WTC11 (cell line): ENCODE measurements at regions not wholly inside any gene's neighbourhood (a gene's known extent, or its start where the extent isn't known, plus 50 kb on each side); places are given as distances from the start of the nearest gene placed in this dataset.
"Not testable (repeated sequence)": the region's sequence is repeated elsewhere in the genome, so short reads cannot be mapped to it uniquely, and the experiment has no call there.

Experiments
- ATAC-seq: fragments of 200-7000 bp; cut with Tn5 transposase; 2 replicates; pipeline ENCODE4 v1.10.0; 2021; ENCODE audit warnings: mild to moderate bottlenecking, moderate library complexity
- CTCF ChIA-PET: fragments of 300-600 bp; sonication (Branson Sonifier 250); formaldehyde crosslinking; loops from one replicate; lab custom pipeline; 2021; ENCODE audit warnings: antibody characterized with exemption; lab: Charles Lee
- POLR2A ChIA-PET: fragments of 350-600 bp; sonication (Branson Sonifier 250); formaldehyde crosslinking; loops from one replicate; lab custom pipeline; 2021; ENCODE audit warnings: antibody characterized with exemption; lab: Charles Lee
- DNase-seq: peaks from one replicate; pipeline ENCODE4 v3.0.0; 2021; ENCODE audit warnings: low spot score
- H3K27ac Mint-ChIP-seq: 2 replicates; pipeline ENCODE4 v1.8.0; 2021; ENCODE audit warnings: mixed read lengths
- H3K27me3 Mint-ChIP-seq: 2 replicates; pipeline ENCODE4 v1.8.0; 2021; ENCODE audit warnings: low read depth, mild to moderate bottlenecking, moderate library complexity, mixed read lengths
- H3K36me3 Mint-ChIP-seq: 2 replicates; pipeline ENCODE4 v1.8.0; 2021; ENCODE audit warnings: mixed read lengths
- H3K4me1 Mint-ChIP-seq: 2 replicates; pipeline ENCODE4 v1.8.0; 2022; ENCODE audit warnings: mixed read lengths
- H3K4me3 Mint-ChIP-seq: 2 replicates; pipeline ENCODE4 v1.8.0; 2021; ENCODE audit warnings: mild to moderate bottlenecking, moderate library complexity, mixed read lengths
- H3K9me3 Mint-ChIP-seq: 2 replicates; pipeline ENCODE4 v1.8.0; 2021; ENCODE audit warnings: mixed read lengths
- KAT7 ChIP-seq: sonication (generic); formaldehyde crosslinking; IDR thresholded peaks from 2 replicates; pipeline ENCODE4 v1.8.1; 2023; ENCODE audit warnings: missing genetic modification reagents, mild to moderate bottlenecking, borderline replicate concordance
- NR2C2 ChIP-seq: sonication (generic); formaldehyde crosslinking; IDR thresholded peaks from 2 replicates; pipeline ENCODE4 v1.8.0; 2022; ENCODE audit warnings: mild to moderate bottlenecking, missing genetic modification reagents
- PRRX2 ChIP-seq: fragments of 250-450 bp; sonication (Bioruptor Pico); IDR thresholded peaks from 2 replicates; pipeline ENCODE4 v1.8.0; 2021; ENCODE audit warnings: mild to moderate bottlenecking
- SMAD3 ChIP-seq: sonication (generic); formaldehyde crosslinking; IDR thresholded peaks from 2 replicates; pipeline ENCODE4 v1.8.0; 2022; ENCODE audit warnings: missing genetic modification reagents, mild to moderate bottlenecking, borderline replicate concordance
- TP53 ChIP-seq: sonication (generic); formaldehyde crosslinking; IDR thresholded peaks from 2 replicates; pipeline ENCODE4 v1.8.1; 2023; ENCODE audit warnings: mild to moderate bottlenecking, missing genetic modification reagents
- ZBTB21 ChIP-seq: sonication (generic); formaldehyde crosslinking; IDR thresholded peaks from 2 replicates; pipeline ENCODE4 v1.8.1; 2023; ENCODE audit warnings: mild to moderate bottlenecking, missing genetic modification reagents, borderline replicate concordance
- ZNF138 ChIP-seq: sonication (generic); formaldehyde crosslinking; conservative IDR thresholded peaks from 2 replicates; pipeline ENCODE4 v1.8.1; 2022; ENCODE audit warnings: mild to moderate bottlenecking, moderate library complexity, missing genetic modification reagents
- ZNF263 ChIP-seq: sonication (generic); formaldehyde crosslinking; IDR thresholded peaks from 2 replicates; pipeline ENCODE4 v1.8.1; 2022; ENCODE audit warnings: low read depth, mild to moderate bottlenecking, moderate library complexity, missing genetic modification reagents
- ZNF317 ChIP-seq: sonication (generic); formaldehyde crosslinking; IDR thresholded peaks from 2 replicates; pipeline ENCODE4 v1.8.1; 2023; ENCODE audit warnings: low read depth, mild to moderate bottlenecking, moderate library complexity, missing genetic modification reagents, borderline replicate concordance
- ZNF416 ChIP-seq: fragments of 250-450 bp; sonication (Bioruptor Pico); IDR thresholded peaks from 2 replicates; pipeline ENCODE4 v1.9.0; 2021; ENCODE audit warnings: mild to moderate bottlenecking, inconsistent platforms
- ZNF423 ChIP-seq: fragments of 250-450 bp; sonication (Bioruptor Pico); IDR thresholded peaks from 2 replicates; pipeline ENCODE4 v2.1.2; 2022; ENCODE audit warnings: mild to moderate bottlenecking, moderate library complexity
- ZNF671 ChIP-seq: fragments of 250-450 bp; sonication (Bioruptor Pico); IDR thresholded peaks from 2 replicates; pipeline ENCODE4 v1.8.0; 2021; ENCODE audit warnings: mild to moderate bottlenecking
- TF ChIP-seq, protein P1 (sequence below): sonication (generic); formaldehyde crosslinking; IDR thresholded peaks from 2 replicates; pipeline ENCODE4 v1.8.0; 2022; ENCODE audit warnings: mild to moderate bottlenecking, missing genetic modification reagents
- TF ChIP-seq, protein P2 (sequence below): sonication (generic); formaldehyde crosslinking; IDR thresholded peaks from 2 replicates; pipeline ENCODE4 v1.8.1; 2023; ENCODE audit warnings: mild to moderate bottlenecking, missing genetic modification reagents
- TF ChIP-seq, protein P3 (sequence below): sonication (generic); formaldehyde crosslinking; IDR thresholded peaks from 2 replicates; pipeline ENCODE4 v1.8.0; 2022; ENCODE audit warnings: mild to moderate bottlenecking, missing genetic modification reagents
- TF ChIP-seq, protein P4 (sequence below): fragments of 200-600 bp; IDR thresholded peaks from 2 replicates; pipeline ENCODE4 v1.8.0; 2022; ENCODE audit warnings: antibody characterized with exemption
- TF ChIP-seq, protein P5 (sequence below): sonication (generic); formaldehyde crosslinking; IDR thresholded peaks from 2 replicates; pipeline ENCODE4 v1.8.1; 2023; ENCODE audit warnings: mild to moderate bottlenecking, missing genetic modification reagents, moderate library complexity
- TF ChIP-seq, protein P6 (sequence below): sonication (generic); formaldehyde crosslinking; IDR thresholded peaks from 2 replicates; pipeline ENCODE4 v1.8.0; 2022; ENCODE audit warnings: mild to moderate bottlenecking, missing genetic modification reagents

DNA sequence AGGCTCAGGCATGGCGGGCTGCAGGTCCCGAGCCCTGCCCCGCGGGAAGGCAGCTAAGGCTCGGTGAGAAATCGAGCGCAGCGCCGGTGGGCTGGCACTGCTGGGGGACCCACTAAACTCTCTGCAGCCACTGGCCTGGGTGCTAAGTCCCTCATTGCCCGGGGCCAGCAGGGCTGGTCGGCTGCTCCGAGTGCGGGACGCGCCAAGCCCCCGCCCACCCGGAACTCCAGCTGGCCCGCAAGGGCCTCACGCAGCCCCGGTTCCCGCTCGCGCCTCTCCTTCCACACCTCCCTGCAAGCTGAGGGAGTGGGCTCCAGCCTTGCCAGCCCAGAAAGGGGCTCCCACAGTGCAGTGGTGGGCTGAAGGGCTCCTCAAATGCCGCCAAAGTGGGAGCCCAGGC lies 321.4 kb upstream of the KCND2 start:
- ATAC-seq, H3K27ac Mint-ChIP-seq, H3K4me3 Mint-ChIP-seq, POLR2A ChIA-PET, H3K27me3 Mint-ChIP-seq, H3K9me3 Mint-ChIP-seq, H3K4me1 Mint-ChIP-seq, H3K36me3 Mint-ChIP-seq, DNase-seq, CTCF ChIA-PET: not testable (repeated sequence)

DNA sequence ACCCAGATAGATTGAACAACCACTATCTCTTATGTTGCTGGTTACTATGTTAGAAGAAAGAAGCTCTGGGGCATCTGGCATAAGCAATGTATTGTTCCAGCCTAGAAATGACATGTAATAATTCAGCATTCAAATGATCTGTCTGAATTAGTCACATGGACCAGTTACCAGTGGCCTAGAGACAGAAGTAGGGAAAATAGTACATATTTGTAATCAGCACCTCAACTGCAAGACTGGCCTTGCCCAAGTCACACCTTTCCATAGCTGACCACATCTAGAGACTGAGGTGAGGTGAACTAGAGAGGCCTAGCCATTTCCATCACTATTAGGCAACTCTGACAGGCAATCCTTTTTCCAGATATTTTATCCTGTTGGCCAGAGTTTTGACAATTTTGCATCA lies 315.6 kb upstream of the KCND2 start:
- DNase-seq: no peak
- no peaks in the 10 kb centered on the region for H3K36me3 Mint-ChIP-seq
- ChIA-PET POLR2A (interaction anchor here (0.5 kb wide), 1 partner anchor 42 kb away, joined by 3 read pairs; no protein-coding TSS in a partner anchor), CTCF (no interaction called here)
- TF ChIP-seq NR2C2 (CRISPR knock-in tag) (no peak), KAT7 (CRISPR knock-in tag) (no peak), TP53 (no peak)
- TF ChIP-seq, protein P1, sequence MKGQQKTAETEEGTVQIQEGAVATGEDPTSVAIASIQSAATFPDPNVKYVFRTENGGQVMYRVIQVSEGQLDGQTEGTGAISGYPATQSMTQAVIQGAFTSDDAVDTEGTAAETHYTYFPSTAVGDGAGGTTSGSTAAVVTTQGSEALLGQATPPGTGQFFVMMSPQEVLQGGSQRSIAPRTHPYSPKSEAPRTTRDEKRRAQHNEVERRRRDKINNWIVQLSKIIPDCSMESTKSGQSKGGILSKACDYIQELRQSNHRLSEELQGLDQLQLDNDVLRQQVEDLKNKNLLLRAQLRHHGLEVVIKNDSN: no peak
- TF ChIP-seq, protein P2, sequence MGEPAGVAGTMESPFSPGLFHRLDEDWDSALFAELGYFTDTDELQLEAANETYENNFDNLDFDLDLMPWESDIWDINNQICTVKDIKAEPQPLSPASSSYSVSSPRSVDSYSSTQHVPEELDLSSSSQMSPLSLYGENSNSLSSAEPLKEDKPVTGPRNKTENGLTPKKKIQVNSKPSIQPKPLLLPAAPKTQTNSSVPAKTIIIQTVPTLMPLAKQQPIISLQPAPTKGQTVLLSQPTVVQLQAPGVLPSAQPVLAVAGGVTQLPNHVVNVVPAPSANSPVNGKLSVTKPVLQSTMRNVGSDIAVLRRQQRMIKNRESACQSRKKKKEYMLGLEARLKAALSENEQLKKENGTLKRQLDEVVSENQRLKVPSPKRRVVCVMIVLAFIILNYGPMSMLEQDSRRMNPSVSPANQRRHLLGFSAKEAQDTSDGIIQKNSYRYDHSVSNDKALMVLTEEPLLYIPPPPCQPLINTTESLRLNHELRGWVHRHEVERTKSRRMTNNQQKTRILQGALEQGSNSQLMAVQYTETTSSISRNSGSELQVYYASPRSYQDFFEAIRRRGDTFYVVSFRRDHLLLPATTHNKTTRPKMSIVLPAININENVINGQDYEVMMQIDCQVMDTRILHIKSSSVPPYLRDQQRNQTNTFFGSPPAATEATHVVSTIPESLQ (CRISPR knock-in tag): no peak
- H3K27ac Mint-ChIP-seq: no peak overlapping the region
- H3K27me3 Mint-ChIP-seq: no peaks in the 10 kb centered on the region
- no peaks in the 10 kb centered on the region for H3K9me3 Mint-ChIP-seq
- no peak for ATAC-seq
- no peak overlapping the region for H3K4me3 Mint-ChIP-seq
- H3K4me1 Mint-ChIP-seq: peaks cover 7% of the 10 kb centered on the region; the same call in 1 of the 2 replicates

DNA sequence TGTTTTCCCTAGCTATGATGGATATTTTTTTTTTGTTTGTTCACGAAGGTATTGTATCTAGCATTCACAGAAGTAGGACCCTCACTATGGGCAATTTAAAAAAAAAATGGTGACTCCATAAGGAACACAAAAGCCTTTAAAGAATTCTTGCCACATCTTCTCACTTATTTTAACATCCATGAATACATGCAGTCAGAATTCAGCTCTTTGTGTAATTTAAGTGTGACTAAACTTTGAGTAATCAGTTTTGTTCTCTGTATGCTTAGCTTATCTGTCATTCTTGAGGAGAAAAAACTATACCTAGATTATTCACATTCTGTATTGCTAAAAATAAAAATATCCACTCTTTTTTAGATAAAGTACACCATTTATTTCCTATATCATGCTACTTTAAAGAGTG lies 313.2 kb upstream of the KCND2 start:
- H3K36me3 Mint-ChIP-seq: no peaks in the 10 kb centered on the region
- POLR2A ChIA-PET: no interaction called here
- ATAC-seq (no peak), DNase-seq (no peak)
- H3K9me3 Mint-ChIP-seq: no peaks in the 10 kb centered on the region
- CTCF ChIA-PET: no interaction called here
- no peak overlapping the region for H3K4me3 Mint-ChIP-seq
- peaks cover 2% of the 10 kb centered on the region; the same call in 1 of the 2 replicates for H3K4me1 Mint-ChIP-seq
- H3K27me3 Mint-ChIP-seq: no peaks in the 10 kb centered on the region
- TF ChIP-seq ZNF263 (CRISPR knock-in tag) (no peak), ZNF317 (CRISPR knock-in tag) (no peak), ZNF138 (no peak), ZNF671 (CRISPR knock-in tag) (no peak), ZNF416 (CRISPR knock-in tag) (no peak), ZNF423 (no peak), SMAD3 (no peak), PRRX2 (CRISPR knock-in tag) (no peak), ZBTB21 (CRISPR knock-in tag) (no peak)
- TF ChIP-seq, protein P3, sequence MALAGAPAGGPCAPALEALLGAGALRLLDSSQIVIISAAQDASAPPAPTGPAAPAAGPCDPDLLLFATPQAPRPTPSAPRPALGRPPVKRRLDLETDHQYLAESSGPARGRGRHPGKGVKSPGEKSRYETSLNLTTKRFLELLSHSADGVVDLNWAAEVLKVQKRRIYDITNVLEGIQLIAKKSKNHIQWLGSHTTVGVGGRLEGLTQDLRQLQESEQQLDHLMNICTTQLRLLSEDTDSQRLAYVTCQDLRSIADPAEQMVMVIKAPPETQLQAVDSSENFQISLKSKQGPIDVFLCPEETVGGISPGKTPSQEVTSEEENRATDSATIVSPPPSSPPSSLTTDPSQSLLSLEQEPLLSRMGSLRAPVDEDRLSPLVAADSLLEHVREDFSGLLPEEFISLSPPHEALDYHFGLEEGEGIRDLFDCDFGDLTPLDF: no peak
- TF ChIP-seq, protein P4, sequence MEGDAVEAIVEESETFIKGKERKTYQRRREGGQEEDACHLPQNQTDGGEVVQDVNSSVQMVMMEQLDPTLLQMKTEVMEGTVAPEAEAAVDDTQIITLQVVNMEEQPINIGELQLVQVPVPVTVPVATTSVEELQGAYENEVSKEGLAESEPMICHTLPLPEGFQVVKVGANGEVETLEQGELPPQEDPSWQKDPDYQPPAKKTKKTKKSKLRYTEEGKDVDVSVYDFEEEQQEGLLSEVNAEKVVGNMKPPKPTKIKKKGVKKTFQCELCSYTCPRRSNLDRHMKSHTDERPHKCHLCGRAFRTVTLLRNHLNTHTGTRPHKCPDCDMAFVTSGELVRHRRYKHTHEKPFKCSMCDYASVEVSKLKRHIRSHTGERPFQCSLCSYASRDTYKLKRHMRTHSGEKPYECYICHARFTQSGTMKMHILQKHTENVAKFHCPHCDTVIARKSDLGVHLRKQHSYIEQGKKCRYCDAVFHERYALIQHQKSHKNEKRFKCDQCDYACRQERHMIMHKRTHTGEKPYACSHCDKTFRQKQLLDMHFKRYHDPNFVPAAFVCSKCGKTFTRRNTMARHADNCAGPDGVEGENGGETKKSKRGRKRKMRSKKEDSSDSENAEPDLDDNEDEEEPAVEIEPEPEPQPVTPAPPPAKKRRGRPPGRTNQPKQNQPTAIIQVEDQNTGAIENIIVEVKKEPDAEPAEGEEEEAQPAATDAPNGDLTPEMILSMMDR: no peak
- TF ChIP-seq, protein P5, sequence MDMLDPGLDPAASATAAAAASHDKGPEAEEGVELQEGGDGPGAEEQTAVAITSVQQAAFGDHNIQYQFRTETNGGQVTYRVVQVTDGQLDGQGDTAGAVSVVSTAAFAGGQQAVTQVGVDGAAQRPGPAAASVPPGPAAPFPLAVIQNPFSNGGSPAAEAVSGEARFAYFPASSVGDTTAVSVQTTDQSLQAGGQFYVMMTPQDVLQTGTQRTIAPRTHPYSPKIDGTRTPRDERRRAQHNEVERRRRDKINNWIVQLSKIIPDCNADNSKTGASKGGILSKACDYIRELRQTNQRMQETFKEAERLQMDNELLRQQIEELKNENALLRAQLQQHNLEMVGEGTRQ: no peak
- TF ChIP-seq, protein P6, sequence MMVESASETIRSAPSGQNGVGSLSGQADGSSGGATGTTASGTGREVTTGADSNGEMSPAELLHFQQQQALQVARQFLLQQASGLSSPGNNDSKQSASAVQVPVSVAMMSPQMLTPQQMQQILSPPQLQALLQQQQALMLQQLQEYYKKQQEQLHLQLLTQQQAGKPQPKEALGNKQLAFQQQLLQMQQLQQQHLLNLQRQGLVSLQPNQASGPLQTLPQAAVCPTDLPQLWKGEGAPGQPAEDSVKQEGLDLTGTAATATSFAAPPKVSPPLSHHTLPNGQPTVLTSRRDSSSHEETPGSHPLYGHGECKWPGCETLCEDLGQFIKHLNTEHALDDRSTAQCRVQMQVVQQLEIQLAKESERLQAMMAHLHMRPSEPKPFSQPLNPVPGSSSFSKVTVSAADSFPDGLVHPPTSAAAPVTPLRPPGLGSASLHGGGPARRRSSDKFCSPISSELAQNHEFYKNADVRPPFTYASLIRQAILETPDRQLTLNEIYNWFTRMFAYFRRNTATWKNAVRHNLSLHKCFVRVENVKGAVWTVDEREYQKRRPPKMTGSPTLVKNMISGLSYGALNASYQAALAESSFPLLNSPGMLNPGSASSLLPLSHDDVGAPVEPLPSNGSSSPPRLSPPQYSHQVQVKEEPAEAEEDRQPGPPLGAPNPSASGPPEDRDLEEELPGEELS: no peak
- no peak overlapping the region for H3K27ac Mint-ChIP-seq
